ENCODE measurements at regions not wholly inside any gene's neighbourhood (a gene's known extent, or its start where the extent isn't known, plus 50 kb on each side); places are given as distances from the start of the nearest gene placed in this dataset.

DNA sequence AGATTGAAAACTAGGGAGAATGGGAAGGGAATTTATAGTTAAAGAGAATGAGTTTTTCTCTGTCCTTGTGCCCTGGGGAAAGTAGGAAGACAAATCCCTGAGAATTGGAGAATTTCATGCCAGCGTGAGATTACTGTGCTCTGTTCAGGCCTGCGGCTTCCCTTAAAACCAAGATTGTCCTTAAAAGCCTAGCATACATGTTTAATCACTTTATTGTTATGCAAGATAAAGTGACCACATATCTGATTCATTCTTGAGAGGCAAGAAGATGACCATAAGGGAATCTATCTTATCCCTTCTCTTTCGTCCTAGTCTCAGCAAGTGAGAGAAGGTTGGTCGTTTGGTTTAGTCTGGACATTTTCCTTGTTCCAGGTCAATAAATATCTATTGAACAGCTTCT, 75.9 kb downstream of the ADCYAP1 start:
- FAIRE-seq (no peak), DNase-seq (ENCODE audit: insufficient read length, low spot score) (no peak)
- TF ChIP-seq PAX5 (IDR thresholded peaks at IDR 0.05; ENCODE audit: insufficient read depth, low read length, severe bottlenecking) (no peak), POU2F2 (IDR thresholded peaks at IDR 0.05; ENCODE audit: low read depth, low read length) (no peak), TAF1 (IDR thresholded peaks at IDR 0.05; ENCODE audit: low read depth, low read length) (no peak), POLR2AphosphoS5 (IDR thresholded peaks at IDR 0.05; ENCODE audit: low read depth, low read length) (no peak), SPI1 (IDR thresholded peaks at IDR 0.05; ENCODE audit: low read depth, low read length) (no peak), POLR2A (IDR thresholded peaks at IDR 0.05; ENCODE audit: low read depth, low read length) (no peak)

DNA sequence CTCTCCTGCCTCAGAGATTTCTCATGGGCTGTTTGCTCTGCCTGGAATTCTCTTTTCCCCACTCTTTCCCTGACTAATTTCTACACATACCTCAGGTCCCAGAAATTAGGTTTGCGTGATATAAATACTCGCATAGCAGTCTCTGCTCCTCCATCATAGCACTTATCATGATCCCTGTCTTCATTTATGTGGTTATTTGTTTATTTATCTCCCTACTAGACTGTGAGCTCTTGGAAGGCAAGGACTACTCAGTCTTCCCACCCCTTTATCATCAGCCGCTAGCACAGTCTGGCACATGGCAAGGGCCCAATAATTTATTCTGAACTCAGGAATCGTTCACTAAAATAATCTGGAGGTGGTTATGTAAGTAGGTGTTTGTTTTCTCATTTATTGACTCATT, 79.3 kb downstream of the ADCYAP1 start:
- no peak for TF ChIP-seq PAX5 (IDR thresholded peaks at IDR 0.05; ENCODE audit: insufficient read depth, low read length, severe bottlenecking)
- TF ChIP-seq SPI1 (IDR thresholded peaks at IDR 0.05; ENCODE audit: low read depth, low read length): no peak
- no peak for TF ChIP-seq POLR2A (IDR thresholded peaks at IDR 0.05; ENCODE audit: low read depth, low read length)
- no peak for TF ChIP-seq POU2F2 (IDR thresholded peaks at IDR 0.05; ENCODE audit: low read depth, low read length)
- no peak for TF ChIP-seq TAF1 (IDR thresholded peaks at IDR 0.05; ENCODE audit: low read depth, low read length)
- TF ChIP-seq POLR2AphosphoS5 (IDR thresholded peaks at IDR 0.05; ENCODE audit: low read depth, low read length): no peak
- FAIRE-seq (no peak), DNase-seq (ENCODE audit: insufficient read length, low spot score) (no peak)

DNA sequence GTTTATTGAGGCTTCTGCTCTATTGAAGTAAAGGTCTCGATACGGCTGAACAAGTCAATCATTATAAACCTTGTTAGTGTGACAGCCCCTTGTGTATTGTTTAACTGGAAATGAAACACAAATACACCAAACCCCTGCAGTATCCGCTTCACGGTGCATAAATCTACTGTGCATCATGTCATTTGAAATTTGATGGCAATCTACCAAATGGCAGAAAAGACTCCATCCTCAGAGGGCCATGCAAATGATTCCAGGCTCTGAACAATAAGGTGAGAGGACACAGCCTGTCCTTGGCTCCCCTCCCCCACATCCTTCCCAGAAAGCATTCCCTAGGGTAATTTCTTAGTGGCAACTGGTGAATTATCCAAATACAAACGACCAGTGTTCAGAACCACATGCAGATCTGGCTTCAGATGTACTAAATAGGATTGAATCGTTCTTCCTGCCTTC, 80.6 kb downstream of the ADCYAP1 start:
- FAIRE-seq (no peak), DNase-seq (ENCODE audit: insufficient read length, low spot score) (no peak)
- TF ChIP-seq PAX5 (IDR thresholded peaks at IDR 0.05; ENCODE audit: insufficient read depth, low read length, severe bottlenecking): no peak
- TF ChIP-seq POLR2AphosphoS5 (IDR thresholded peaks at IDR 0.05; ENCODE audit: low read depth, low read length): no peak

DNA sequence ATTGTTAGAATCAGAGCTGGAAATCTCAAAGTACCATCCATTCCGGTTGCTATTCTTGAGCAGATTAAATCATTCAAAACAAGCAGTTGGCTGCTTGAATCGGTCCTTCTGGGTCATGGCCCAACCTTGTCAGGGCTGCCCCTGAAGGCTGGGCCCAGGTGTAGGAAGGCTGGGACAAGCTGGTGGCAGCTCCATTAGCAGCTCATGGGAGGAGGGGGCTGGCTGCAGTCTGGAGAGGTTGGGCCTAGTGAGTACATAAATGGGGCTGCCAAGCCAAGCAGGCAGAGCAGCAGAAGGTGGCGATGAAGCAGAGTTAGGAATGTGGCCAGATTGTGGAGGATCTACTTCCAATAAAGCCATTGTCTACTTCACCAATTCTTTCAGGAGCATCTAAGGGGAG, 81.4 kb downstream of the ADCYAP1 start:
- DNase-seq (ENCODE audit: insufficient read length, low spot score): no peak
- no peak for FAIRE-seq
- no peak for TF ChIP-seq POLR2AphosphoS5 (IDR thresholded peaks at IDR 0.05; ENCODE audit: low read depth, low read length)
- no peak for TF ChIP-seq PAX5 (IDR thresholded peaks at IDR 0.05; ENCODE audit: insufficient read depth, low read length, severe bottlenecking)
- TF ChIP-seq POLR2A (IDR thresholded peaks at IDR 0.05; ENCODE audit: low read depth, low read length): no peak
- no peak for TF ChIP-seq POU2F2 (IDR thresholded peaks at IDR 0.05; ENCODE audit: low read depth, low read length)

DNA sequence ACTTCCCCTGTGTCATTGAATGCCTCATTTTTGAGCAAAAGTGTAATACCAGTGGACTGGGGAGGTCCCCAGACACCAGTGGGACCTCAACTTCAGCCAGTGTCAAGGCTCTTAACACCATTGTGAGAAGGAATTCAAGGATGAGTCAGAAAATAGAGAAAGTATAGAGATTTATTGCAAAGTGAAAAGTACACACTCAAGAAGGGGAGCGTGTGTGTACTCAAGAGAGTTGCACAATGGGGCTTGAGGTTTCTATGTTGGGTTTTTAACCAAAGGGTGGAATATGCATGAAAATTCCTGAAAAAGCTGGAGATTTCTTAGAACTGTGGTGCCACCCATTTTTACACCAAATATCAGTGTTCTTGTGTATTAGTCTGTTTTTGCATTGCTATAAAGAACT, 81.9 kb downstream of the ADCYAP1 start:
- DNase-seq (ENCODE audit: insufficient read length, low spot score) (no peak), FAIRE-seq (no peak)
- no peak for TF ChIP-seq POLR2AphosphoS5 (IDR thresholded peaks at IDR 0.05; ENCODE audit: low read depth, low read length)
- no peak for TF ChIP-seq POU2F2 (IDR thresholded peaks at IDR 0.05; ENCODE audit: low read depth, low read length)
- TF ChIP-seq TAF1 (IDR thresholded peaks at IDR 0.05; ENCODE audit: low read depth, low read length): no peak
- TF ChIP-seq PAX5 (IDR thresholded peaks at IDR 0.05; ENCODE audit: insufficient read depth, low read length, severe bottlenecking): no peak
- no peak for TF ChIP-seq POLR2A (IDR thresholded peaks at IDR 0.05; ENCODE audit: low read depth, low read length)
- no peak for TF ChIP-seq SPI1 (IDR thresholded peaks at IDR 0.05; ENCODE audit: low read depth, low read length)

DNA sequence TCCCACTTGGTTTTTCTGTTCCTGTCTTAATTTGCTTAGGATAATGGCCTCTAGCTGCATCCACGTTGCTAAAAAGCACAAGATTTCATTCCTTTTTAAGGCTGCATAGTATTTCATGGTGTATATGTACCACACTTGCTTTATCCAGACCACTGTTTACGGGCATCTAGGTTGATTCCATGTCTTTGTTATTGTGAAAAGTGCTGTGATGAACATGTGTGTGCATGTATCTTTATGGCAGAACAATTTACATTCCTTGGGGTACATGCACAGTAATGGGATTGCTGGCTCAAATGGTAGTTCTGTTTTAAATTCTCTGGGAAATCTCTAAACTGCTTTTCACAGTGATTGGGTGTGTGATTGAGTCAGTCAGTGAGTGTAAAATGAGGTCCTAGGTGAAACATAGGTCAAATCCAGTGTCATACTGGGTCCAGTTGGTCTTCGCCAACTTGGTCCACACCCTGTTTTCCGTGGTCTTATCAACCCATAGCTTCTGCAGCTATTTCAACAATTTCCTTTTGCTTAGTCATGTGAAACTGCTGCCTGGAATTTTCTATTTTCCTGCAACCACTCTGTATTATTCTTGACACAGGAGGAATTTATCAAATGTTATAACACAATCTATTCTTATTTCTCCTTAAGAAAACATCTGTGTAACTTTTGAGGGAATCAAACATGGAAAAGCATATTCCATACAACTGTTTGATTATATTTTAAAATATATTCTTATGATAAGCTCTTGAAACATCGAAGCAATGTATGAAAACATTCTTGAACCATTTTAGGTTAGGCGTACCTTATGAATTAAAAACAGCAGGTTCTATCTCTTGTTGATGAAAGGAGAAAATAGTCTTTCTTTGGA, 82.9 kb downstream of the ADCYAP1 start:
- FAIRE-seq (no peak), DNase-seq (ENCODE audit: insufficient read length, low spot score) (no peak)
- TF ChIP-seq POU2F2 (IDR thresholded peaks at IDR 0.05; ENCODE audit: low read depth, low read length) (no peak), SPI1 (IDR thresholded peaks at IDR 0.05; ENCODE audit: low read depth, low read length) (no peak), TAF1 (IDR thresholded peaks at IDR 0.05; ENCODE audit: low read depth, low read length) (no peak), POLR2AphosphoS5 (IDR thresholded peaks at IDR 0.05; ENCODE audit: low read depth, low read length) (no peak), PAX5 (IDR thresholded peaks at IDR 0.05; ENCODE audit: insufficient read depth, low read length, severe bottlenecking) (no peak), POLR2A (IDR thresholded peaks at IDR 0.05; ENCODE audit: low read depth, low read length) (no peak)

DNA sequence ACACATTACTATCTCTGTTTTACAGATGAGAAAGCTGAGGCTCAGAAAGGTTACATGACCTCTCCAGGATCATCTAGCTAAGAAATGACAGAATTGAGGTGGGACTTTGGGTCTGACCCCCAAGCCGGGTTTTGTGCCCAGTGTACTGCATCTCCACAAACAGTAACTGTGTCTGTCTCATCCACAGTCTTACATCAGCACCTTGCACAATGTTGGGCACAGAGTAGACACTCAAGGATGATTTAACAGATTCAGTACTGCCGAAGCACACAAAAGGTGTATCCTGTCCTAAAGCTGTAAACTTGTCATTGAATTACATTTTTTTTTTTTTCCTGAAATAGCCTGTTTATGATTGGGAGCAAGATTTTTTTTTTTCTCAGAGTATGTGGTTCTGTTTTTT, 84.8 kb downstream of the ADCYAP1 start:
- no peak for TF ChIP-seq SPI1 (IDR thresholded peaks at IDR 0.05; ENCODE audit: low read depth, low read length)
- no peak for TF ChIP-seq TAF1 (IDR thresholded peaks at IDR 0.05; ENCODE audit: low read depth, low read length)
- TF ChIP-seq POLR2A (IDR thresholded peaks at IDR 0.05; ENCODE audit: low read depth, low read length): no peak
- TF ChIP-seq POLR2AphosphoS5 (IDR thresholded peaks at IDR 0.05; ENCODE audit: low read depth, low read length): no peak
- TF ChIP-seq POU2F2 (IDR thresholded peaks at IDR 0.05; ENCODE audit: low read depth, low read length): no peak
- no peak for TF ChIP-seq PAX5 (IDR thresholded peaks at IDR 0.05; ENCODE audit: insufficient read depth, low read length, severe bottlenecking)
- DNase-seq (ENCODE audit: insufficient read length, low spot score) (no peak), FAIRE-seq (no peak)

DNA sequence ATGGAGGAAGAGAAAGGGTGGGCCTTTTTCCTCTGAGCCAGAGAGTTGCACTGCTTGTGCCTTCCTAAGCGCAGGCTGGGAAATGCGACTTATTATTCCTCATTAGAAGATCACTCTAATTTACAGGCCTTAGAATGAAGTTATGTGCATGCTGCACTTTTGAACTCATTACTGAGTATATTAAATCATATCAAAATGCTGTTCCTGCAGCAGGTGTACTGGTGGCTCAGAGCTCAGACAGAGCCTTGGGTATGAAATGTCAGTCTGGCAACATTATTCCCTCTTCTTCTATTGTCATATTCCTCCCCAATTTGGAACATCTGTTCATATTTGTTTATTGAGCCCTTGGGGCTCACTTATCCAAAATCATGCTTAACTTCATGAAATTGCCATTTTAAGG, 85.5 kb downstream of the ADCYAP1 start:
- no peak for TF ChIP-seq POLR2A (IDR thresholded peaks at IDR 0.05; ENCODE audit: low read depth, low read length)
- TF ChIP-seq POU2F2 (IDR thresholded peaks at IDR 0.05; ENCODE audit: low read depth, low read length): no peak
- no peak for TF ChIP-seq POLR2AphosphoS5 (IDR thresholded peaks at IDR 0.05; ENCODE audit: low read depth, low read length)
- no peak for TF ChIP-seq PAX5 (IDR thresholded peaks at IDR 0.05; ENCODE audit: insufficient read depth, low read length, severe bottlenecking)
- TF ChIP-seq TAF1 (IDR thresholded peaks at IDR 0.05; ENCODE audit: low read depth, low read length): no peak
- TF ChIP-seq SPI1 (IDR thresholded peaks at IDR 0.05; ENCODE audit: low read depth, low read length): no peak
- FAIRE-seq: no peak
- no peak for DNase-seq (ENCODE audit: insufficient read length, low spot score)

DNA sequence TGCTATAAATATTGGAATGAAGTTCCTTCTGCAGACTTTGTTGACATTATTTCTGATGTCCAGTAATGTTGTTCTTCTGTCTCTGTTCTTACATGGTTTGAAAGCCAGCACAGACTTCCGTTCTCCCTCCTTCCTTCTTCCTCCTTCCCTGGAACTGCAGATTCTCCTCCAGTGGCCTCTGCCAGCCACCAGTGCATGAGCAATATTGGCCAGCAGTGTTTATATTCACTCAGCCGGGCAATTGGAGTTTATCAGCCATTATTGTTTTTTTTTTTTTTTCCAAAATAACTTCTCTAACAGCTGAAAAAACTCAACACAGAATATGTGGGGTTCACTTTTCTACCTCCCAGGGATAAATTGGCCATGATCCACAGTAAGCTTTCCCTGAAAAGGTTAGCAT, 86.8 kb downstream of the ADCYAP1 start:
- DNase-seq (ENCODE audit: insufficient read length, low spot score) (no peak), FAIRE-seq (no peak)
- TF ChIP-seq POLR2A (IDR thresholded peaks at IDR 0.05; ENCODE audit: low read depth, low read length) (no peak), SPI1 (IDR thresholded peaks at IDR 0.05; ENCODE audit: low read depth, low read length) (no peak), POU2F2 (IDR thresholded peaks at IDR 0.05; ENCODE audit: low read depth, low read length) (no peak), PAX5 (IDR thresholded peaks at IDR 0.05; ENCODE audit: insufficient read depth, low read length, severe bottlenecking) (no peak), POLR2AphosphoS5 (IDR thresholded peaks at IDR 0.05; ENCODE audit: low read depth, low read length) (no peak), TAF1 (IDR thresholded peaks at IDR 0.05; ENCODE audit: low read depth, low read length) (no peak)

DNA sequence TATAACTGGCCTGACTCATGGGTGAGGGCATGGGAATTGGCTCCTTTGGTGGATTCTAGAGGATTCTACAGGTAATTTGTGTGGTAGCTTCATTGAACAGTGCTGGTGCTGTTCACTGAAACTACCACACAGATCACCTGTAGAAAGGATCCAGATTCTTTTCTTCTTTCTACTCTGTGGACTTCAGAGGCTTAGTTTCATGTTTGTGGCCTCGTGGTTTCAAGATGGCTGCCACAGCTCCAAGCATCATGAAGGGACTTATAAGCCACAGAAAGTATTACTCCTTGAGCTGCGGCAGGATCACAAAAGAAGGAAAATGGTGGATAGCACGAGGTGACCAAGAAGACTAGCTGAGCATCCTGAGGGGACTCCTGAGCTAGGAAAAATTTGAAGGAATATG, 88.9 kb downstream of the ADCYAP1 start:
- no peak for TF ChIP-seq POU2F2 (IDR thresholded peaks at IDR 0.05; ENCODE audit: low read depth, low read length)
- TF ChIP-seq TAF1 (IDR thresholded peaks at IDR 0.05; ENCODE audit: low read depth, low read length): no peak
- TF ChIP-seq PAX5 (IDR thresholded peaks at IDR 0.05; ENCODE audit: insufficient read depth, low read length, severe bottlenecking): no peak
- TF ChIP-seq SPI1 (IDR thresholded peaks at IDR 0.05; ENCODE audit: low read depth, low read length): no peak
- no peak for TF ChIP-seq POLR2A (IDR thresholded peaks at IDR 0.05; ENCODE audit: low read depth, low read length)
- no peak for TF ChIP-seq POLR2AphosphoS5 (IDR thresholded peaks at IDR 0.05; ENCODE audit: low read depth, low read length)
- DNase-seq (ENCODE audit: insufficient read length, low spot score) (no peak), FAIRE-seq (no peak)

Measured in GM12891 (cell line).